NCI-H345 treated with DMSO at 0.1 percent for 48 hours (cell line): ENCODE measurements at regions not wholly inside any gene's neighbourhood (a gene's known extent, or its start where the extent isn't known, plus 50 kb on each side); places are given as distances from the start of the nearest gene placed in this dataset.
A peak's percentile ranks its signal among the peaks of the same experiment; 100 is the strongest.

ENCODE experiments used
- DNase-seq: peaks from one replicate; lab custom pipeline; 2025; ENCODE audit not compliant: unreplicated experiment; lab: John Stamatoyannopoulos, UW

- no peak for DNase-seq
Observed at GRCh38 chr6:82072751-82073150, 174.8 kb downstream of the IBTK start.

GRCh38 chr6:82072121-82072521, 175.4 kb downstream of the IBTK start:
- DNase-seq: peak; percentile 63

GRCh38 chr6:82068721-82069120, 178.8 kb downstream of the IBTK start:
- no peak for DNase-seq

- no peak for DNase-seq
Observed at GRCh38 chr6:82066991-82067411, 180.5 kb downstream of the IBTK start.

GRCh38 chr6:82066196-82066595, 181.3 kb downstream of the IBTK start:
- DNase-seq: no peak

- no peak for DNase-seq
Observed at GRCh38 chr6:82063574-82063973, 184.0 kb downstream of the IBTK start.

DNA sequence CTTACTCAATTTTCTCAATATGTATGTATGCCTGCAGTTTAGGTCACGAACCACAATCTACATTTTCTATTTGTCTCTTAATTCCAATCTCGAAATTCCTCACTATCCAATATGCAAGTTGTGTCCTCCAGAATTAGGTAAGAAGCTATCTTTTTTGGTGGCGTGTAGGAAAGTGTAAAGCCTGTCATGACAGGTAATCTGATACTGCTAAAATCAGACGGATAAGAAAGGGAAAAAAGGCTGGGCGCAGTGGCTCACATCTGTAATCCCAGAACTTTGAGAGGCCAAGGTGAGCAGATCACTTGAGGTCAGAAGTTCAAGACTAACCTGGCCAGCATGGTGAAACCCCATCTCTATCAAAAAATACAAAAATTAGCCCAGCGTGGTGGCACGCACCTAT, 185.3 kb downstream of the IBTK start:
- DNase-seq: no peak

DNA sequence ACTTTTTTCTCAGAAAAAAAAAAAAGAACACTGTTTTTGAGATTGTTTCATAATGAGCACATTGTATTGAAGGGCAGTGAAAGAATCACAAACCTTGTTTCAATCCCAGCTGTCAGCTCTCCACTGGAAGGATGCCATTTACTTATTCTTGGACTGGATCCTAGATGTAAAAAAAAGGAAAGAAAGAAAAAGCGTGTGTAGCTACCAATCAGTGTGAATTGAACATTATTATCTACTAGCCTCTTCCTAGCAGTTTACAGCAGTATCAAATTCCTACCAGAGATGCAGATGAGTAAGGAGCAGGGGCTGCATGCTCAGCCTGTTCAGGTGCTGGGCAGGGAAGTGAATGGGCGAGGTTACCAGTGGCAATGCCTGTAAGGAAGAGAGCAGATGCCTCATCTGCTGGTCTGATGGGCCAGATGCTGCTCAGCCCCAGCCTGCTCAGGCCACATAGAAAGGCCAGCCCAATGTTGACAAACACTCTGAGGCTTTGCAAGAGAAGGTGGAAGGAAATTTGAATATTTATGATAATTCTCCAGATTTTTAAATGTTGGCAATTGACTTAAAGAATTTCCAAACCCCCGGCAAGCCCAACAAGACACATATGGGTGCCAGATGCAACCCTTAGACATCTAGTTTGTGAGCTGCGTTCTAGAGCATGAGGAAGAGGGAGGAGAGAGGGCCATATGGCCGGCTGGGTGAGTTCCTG, 189.5 kb downstream of the IBTK start:
- no peak for DNase-seq

GRCh38 chr6:82056567-82056966, 191.0 kb downstream of the IBTK start:
- DNase-seq: no peak

GRCh38 chr6:82045965-82046756, 201.4 kb downstream of the IBTK start:
- DNase-seq: no peak

- DNase-seq: no peak
Observed at GRCh38 chr6:82040405-82041221, 206.9 kb downstream of the IBTK start.

- no peak for DNase-seq
Observed at GRCh38 chr6:82038631-82039030, 208.9 kb downstream of the IBTK start.

DNA sequence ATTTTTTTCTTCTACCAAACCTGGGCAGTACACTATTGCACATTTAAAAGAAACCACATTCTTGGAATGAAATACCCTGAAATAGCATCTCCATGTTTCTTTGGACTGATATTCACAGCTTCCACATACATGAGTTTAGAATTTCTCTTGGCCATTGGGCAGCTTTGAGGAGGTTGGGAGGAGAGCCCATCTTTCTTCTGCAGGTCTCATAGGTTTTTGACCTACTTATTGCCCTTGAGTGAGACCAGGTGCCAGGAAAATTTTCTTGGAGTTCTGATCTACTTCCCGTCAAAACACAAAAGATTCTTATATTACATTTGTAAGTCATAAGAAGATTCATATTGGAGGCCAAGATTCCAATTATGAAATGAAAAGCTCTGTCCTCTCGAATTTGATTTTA, 212.0 kb downstream of the IBTK start:
- DNase-seq: no peak

- DNase-seq: no peak
Observed at GRCh38 chr6:82033631-82034211, 213.8 kb downstream of the IBTK start.

DNA sequence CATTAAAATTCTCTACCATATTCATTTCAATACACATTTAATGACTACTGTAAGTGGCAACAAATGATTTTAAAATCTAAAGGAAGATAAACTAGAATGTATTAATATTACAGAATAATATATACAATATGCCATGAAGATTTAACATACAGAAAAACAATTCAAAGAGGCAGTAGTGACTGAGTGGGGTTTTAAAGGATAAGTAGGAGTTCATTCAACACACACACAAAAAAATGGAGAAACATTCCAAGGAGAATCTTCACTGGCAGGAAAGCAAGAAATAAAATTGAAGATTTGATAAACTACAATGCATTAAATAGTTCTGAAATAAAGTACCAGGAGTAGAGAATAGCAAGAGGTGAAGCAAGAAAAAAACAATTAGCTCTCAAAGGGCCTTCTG, 215.1 kb downstream of the IBTK start:
- DNase-seq: no peak

- no peak for DNase-seq
Observed at GRCh38 chr6:82030761-82031503, 216.6 kb downstream of the IBTK start.

- no peak for DNase-seq
Observed at GRCh38 chr6:82030301-82030700, 217.2 kb downstream of the IBTK start.

DNA sequence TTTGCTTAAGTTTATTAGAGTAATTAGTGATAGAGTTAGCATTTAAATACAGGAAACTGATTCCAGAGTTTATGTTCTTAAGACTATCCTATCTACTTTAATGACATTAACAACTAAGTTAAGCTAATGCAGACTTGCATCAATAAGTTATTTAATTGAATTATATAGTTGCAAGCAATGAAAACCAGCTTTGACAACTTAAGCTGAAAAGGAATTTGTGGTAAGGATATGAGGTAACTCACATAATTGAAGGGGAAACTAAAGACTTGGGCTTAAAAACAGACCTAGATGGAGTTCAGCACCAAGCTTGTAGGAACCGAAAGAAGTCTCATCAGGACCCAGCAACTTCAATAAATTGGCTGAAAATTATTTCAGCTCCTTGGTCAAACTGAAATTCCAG, 222.3 kb downstream of the IBTK start:
- DNase-seq: no peak

GRCh38 chr6:82022614-82023129, 224.9 kb downstream of the IBTK start:
- no peak for DNase-seq

DNA sequence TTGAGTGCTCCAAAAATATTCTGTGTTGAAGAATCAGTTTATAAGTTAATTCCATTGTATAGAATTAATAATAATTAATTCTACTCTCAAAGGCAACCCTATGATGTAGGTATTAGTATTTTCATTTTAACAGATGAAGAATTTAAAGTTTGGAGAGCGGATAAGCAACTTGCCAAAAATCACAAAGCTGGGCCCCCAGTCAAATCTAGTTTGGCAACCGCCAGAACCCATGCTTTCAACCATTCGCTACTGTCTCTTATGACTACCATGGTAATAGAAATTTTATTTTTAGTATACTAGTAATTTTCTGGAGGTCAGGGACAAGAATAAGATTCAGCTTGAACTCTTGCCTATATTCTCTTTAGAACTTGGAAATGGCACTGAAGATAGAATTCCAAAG, 229.8 kb downstream of the IBTK start:
- no peak for DNase-seq
